ENCODE measurements at regions not wholly inside any gene's neighbourhood (a gene's known extent, or its start where the extent isn't known, plus 50 kb on each side); places are given as distances from the start of the nearest gene placed in this dataset.

DNA sequence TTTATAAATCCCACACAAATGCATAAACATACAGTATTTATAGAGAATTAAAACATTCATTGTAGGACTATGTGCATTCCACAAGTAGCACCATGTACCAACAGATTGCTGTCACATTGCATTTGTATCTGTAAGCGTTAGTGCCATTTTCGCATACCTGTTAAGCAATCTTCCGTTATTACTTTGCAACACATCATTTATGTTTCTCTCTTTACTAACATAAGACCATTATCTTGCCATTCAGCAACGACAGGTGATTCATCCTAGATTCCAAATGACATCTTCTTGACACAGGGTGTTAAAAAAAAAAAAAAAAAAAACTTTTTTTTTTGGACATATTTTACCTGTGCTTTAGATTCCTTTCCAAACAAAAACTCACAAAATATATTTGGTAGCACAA lies 511.8 kb downstream of the ELAVL2 start:
- Histone ChIP-seq H3K27ac (no peak overlapping the region), H3K9me3 (no peaks in the 10 kb centered on the region), H3K36me3 (no peaks in the 10 kb centered on the region), H3K4me3 (no peak overlapping the region), H3K27me3 (no peaks in the 10 kb centered on the region), H3K4me1 (no peaks in the 10 kb centered on the region)
- intact Hi-C loops (cut with DNase I; ENCODE audit: low total_unique reads): no loop called here
- no peak for DNase-seq
- WGBS, 5 donors: 75 to 80% (median 79%) methylated on average over 4 of the region's 4 CpGs
- no peak for TF ChIP-seq POLR2A (IDR thresholded peaks at IDR 0.05)

GRCh38 chr9:23319092-23319491 lies 506.9 kb downstream of the ELAVL2 start:
- TF ChIP-seq CTCF (IDR thresholded peaks at IDR 0.05) (no peak), EP300 (IDR thresholded peaks at IDR 0.05) (no peak), POLR2AphosphoS5 (IDR thresholded peaks at IDR 0.05) (no peak), POLR2A (IDR thresholded peaks at IDR 0.05) (no peak)
- H3K27me3 ChIP-seq: no peaks in the 10 kb centered on the region
- H3K27ac ChIP-seq: no peak overlapping the region
- H3K4me3 ChIP-seq: no peak overlapping the region
- intact Hi-C loops (cut with DNase I; ENCODE audit: low total_unique reads): no loop called here
- no peaks in the 10 kb centered on the region for H3K36me3 ChIP-seq
- DNase-seq: no peak
- H3K4me1 ChIP-seq: no peaks in the 10 kb centered on the region
- H3K9me3 ChIP-seq: no peaks in the 10 kb centered on the region

DNA sequence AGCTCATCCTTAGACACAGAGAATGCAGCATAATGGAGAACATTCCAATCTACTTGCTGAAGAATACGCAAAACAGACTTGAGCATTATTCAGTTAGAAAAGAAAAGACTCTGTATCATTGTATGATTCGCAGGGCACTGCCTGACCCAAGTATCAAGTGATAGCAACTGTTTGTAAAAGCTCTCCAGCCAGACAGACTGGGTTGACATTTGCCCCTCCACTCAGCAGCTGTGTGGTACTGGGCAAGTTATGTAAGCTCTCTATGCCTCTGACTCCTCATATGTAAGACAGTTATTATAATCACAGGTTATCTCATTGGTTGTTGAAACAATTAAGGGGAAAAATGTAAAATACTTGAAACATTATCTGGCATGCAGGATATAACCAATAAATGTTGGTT lies 505.0 kb downstream of the ELAVL2 start:
- Histone ChIP-seq H3K27me3 (no peaks in the 10 kb centered on the region), H3K27ac (no peak overlapping the region), H3K36me3 (no peaks in the 10 kb centered on the region), H3K4me1 (no peaks in the 10 kb centered on the region), H3K9me3 (peaks cover 0 to 3% (median 0%) of the 10 kb centered on the region in 4 donors), H3K4me3 (no peak overlapping the region)
- 59 to 70% (median 65%) methylated on average over 2 of the region's 2 CpGs for WGBS, 5 donors
- intact Hi-C loops (cut with DNase I; ENCODE audit: low total_unique reads): no loop called here
- TF ChIP-seq POLR2AphosphoS5 (IDR thresholded peaks at IDR 0.05) (no peak), EP300 (IDR thresholded peaks at IDR 0.05) (no peak), POLR2A (IDR thresholded peaks at IDR 0.05) (no peak), CTCF (IDR thresholded peaks at IDR 0.05) (no peak)
- DNase-seq: no peak

GRCh38 chr9:23322392-23322791 lies 503.6 kb downstream of the ELAVL2 start:
- H3K4me3 ChIP-seq: no peak overlapping the region
- intact Hi-C loops (cut with DNase I; ENCODE audit: low total_unique reads): no loop called here
- H3K27ac ChIP-seq: no peak overlapping the region
- no peaks in the 10 kb centered on the region for H3K27me3 ChIP-seq
- WGBS, 5 donors: 59 to 70% (median 65%) methylated on average over 4 of the region's 4 CpGs
- peaks cover 0 to 6% (median 2%) of the 10 kb centered on the region in 4 donors for H3K9me3 ChIP-seq
- peak in 1 of 2 donors; percentile 7 for DNase-seq
- no peaks in the 10 kb centered on the region for H3K36me3 ChIP-seq
- no peaks in the 10 kb centered on the region for H3K4me1 ChIP-seq
- no peak for TF ChIP-seq CTCF (IDR thresholded peaks at IDR 0.05)

DNA sequence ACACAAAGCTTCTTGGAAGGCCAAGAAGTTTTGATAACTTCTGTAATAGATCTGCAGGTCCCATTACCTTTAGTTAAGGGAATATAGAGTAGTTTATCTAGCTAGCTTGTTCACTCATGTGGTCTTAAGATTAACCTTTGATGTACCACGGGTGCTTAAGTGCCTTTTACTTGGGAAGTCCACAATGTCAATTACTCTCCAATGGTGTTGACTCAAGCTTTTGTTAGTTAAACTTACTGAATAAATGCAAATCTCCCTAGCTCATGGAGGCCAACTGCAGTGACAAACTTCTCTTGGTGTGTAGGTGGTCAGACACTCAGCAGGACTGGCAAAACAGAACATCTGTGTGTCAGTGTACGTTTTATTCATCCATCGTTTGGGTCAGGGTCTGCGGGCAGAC lies 501.5 kb downstream of the ELAVL2 start:
- Histone ChIP-seq H3K36me3 (no peaks in the 10 kb centered on the region), H3K27me3 (no peaks in the 10 kb centered on the region), H3K27ac (no peak overlapping the region), H3K9me3 (peaks cover 0 to 9% (median 3%) of the 10 kb centered on the region in 4 donors), H3K4me3 (no peak overlapping the region), H3K4me1 (no peaks in the 10 kb centered on the region)
- no peak for DNase-seq
- 64 to 74% (median 70%) methylated on average over 4 of the region's 4 CpGs for WGBS, 5 donors
- no peak for TF ChIP-seq POLR2AphosphoS5 (IDR thresholded peaks at IDR 0.05)
- TF ChIP-seq CTCF (IDR thresholded peaks at IDR 0.05): no peak
- TF ChIP-seq EP300 (IDR thresholded peaks at IDR 0.05): no peak
- no peak for TF ChIP-seq POLR2A (IDR thresholded peaks at IDR 0.05)
- intact Hi-C loops (cut with DNase I; ENCODE audit: low total_unique reads): no loop called here
